NCI-H128 (cell line): ENCODE measurements at regions not wholly inside any gene's neighbourhood (a gene's known extent, or its start where the extent isn't known, plus 50 kb on each side); places are given as distances from the start of the nearest gene placed in this dataset.
"Not testable (repeated sequence)": the region's sequence is repeated elsewhere in the genome, so short reads cannot be mapped to it uniquely, and the experiment has no call there.

Source experiments
- DNase-seq: peaks from one replicate; lab custom pipeline; 2025; ENCODE audit not compliant: unreplicated experiment; lab: John Stamatoyannopoulos, UW

DNA sequence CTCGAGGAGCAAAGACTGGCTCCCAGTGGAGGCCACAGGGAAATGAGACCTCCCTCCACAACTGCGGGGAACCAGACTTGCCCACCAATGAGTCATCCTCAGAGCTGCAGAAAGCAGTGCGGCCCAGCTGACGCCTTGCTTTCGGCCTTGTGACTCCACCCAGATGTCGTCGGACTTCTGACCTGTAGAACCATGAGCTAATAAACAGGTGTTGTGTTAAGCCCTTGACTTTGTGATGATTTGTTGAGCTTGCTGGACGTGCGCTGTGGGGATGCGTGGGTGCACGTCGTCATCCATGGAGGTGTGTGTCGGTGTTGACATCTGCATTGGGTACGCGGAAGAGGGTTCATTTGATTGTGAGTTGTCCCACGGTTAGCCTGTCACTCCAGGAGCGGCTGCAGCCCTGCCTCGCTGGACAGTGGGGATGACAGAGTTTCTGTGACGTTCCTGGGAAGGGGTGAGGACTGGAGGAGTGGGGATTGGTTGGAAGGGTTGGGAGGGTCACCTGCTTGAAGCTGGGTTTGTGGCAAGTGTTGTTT is 154.1 kb downstream of the SH3BP4 start:
- no peak for DNase-seq

DNA sequence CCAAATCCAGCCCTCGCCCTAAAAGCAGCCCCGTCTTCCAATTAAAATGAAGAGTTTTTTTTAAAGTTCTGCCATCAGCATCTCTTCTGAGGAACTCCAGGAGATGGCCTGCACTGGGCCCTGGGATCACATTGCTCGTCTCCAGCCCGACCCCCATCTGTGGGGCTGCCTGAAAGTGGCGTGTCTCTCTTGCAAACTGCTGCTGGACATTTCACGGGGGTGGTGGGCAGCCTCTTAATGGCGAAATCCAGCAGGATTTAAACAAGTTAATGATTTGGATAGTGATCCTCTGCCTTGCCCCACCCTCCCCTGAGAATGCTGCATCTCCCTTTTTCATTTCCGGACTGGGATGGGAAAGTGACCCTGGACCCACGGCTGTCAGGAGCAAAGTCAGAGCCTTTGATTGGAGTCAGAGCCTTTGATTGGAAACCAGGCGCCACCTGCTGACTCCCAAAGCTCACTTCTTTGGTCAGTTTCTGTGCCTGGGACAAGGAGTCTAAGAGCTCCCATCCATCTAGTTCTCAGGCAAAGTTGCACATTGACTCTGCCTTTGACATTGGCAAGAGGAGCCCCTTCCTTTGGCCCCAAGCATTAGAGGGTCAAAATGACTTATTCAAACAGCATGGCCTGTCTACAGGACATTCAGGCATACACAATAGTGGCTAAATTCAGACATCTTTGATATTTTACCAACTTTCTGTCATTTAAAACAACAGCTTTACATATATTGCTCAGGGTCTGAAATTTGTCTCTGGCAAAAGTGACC is 155.2 kb downstream of the SH3BP4 start:
- peak; percentile 15 for DNase-seq

- no peak for DNase-seq
Measured at GRCh38 chr2:235107640-235107951, 155.8 kb downstream of the SH3BP4 start.

- DNase-seq: not testable (repeated sequence)
Measured at GRCh38 chr2:235109561-235109960, 157.7 kb downstream of the SH3BP4 start.

GRCh38 chr2:235112365-235112764 is 160.5 kb downstream of the SH3BP4 start:
- DNase-seq: no peak

DNA sequence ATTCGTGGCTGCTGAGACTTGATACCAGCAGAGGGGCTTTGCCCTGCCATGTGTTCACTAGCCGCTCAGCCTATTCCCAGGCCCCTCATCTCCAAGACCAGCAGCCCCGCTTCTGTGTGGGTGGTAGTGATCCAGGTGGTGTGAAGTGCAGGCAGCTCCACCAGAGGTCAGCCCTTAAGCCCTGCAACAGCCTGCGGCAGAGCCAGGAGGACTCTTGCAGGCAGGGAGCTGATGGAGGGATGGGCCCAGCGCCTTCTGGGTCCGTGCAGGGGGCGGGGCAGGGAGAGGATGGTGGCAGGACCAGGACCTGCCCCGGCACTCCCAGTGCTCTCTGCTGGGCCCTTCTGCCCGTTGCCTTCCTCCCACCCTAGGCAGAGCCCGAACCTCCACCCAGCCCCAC is 162.0 kb downstream of the SH3BP4 start:
- DNase-seq: no peak

DNA sequence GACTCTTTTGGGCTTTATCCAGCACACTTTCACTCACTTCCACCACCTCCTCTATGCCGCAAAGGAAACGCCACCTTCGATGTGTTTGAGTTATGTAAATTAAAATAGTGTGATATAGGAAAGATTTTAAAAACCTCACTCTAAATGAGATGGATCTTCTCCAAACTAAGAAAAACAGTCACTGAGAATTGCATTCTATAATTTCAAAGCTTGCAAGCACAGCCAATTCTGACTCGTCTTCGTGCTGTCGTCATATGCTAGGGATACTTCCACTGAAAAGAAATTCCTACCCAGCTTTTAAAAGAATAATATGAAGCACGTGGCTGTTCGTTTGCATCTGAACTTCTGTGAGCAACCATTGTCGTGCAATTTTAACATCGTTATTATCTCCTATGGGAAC is 162.5 kb downstream of the SH3BP4 start:
- no peak for DNase-seq

GRCh38 chr2:235115521-235115920 is 163.7 kb downstream of the SH3BP4 start:
- DNase-seq: no peak

DNA sequence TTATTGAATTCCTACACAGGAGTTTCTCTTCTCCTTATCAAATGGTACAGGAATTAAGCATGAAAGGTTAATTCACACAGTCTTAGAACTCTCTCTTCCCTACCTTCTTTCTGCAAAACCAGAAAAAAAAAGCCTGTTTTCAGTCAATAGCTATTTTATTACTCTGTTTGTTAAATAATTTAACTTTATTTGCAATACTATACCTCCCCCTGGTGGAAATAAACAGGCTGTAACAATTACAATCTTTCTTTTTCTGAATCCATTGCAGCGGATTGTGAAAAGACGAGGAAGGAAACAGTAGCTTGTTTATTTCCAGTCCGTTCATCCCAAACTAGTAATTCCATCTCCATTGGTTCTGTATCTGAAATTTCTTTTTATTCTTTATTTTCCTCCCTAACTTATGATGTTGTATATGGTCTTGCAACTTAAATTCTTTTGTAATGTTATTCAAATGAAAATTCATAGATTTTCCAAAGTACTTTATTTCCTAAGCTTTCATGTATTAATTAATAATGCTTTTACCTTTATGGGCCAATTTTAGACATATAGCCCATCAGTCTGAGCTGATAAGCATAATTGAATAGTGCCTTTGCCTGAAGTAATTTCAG is 165.2 kb downstream of the SH3BP4 start:
- DNase-seq: no peak

- no peak for DNase-seq
Measured at GRCh38 chr2:235126768-235127167, 175.0 kb downstream of the SH3BP4 start.

DNA sequence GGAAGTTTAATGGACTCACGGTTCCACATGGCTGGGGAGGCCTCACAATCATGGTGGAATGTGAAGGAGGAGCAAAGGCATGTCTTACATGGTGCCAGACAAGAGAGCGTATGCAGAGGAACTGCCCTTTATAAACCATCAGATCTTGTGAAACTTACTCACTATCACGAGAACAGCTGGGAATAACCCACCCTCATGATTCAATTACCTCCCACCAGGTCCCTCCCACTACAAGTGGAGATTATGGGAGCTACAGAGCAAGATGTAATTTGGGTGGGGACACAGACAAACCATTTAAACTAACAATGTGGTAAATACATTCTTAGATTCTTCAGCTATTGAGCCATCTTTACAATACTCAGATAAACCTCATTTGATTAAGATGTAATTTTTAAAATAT is 176.1 kb downstream of the SH3BP4 start:
- no peak for DNase-seq

- no peak for DNase-seq
Measured at GRCh38 chr2:235129850-235130249, 178.0 kb downstream of the SH3BP4 start.

DNA sequence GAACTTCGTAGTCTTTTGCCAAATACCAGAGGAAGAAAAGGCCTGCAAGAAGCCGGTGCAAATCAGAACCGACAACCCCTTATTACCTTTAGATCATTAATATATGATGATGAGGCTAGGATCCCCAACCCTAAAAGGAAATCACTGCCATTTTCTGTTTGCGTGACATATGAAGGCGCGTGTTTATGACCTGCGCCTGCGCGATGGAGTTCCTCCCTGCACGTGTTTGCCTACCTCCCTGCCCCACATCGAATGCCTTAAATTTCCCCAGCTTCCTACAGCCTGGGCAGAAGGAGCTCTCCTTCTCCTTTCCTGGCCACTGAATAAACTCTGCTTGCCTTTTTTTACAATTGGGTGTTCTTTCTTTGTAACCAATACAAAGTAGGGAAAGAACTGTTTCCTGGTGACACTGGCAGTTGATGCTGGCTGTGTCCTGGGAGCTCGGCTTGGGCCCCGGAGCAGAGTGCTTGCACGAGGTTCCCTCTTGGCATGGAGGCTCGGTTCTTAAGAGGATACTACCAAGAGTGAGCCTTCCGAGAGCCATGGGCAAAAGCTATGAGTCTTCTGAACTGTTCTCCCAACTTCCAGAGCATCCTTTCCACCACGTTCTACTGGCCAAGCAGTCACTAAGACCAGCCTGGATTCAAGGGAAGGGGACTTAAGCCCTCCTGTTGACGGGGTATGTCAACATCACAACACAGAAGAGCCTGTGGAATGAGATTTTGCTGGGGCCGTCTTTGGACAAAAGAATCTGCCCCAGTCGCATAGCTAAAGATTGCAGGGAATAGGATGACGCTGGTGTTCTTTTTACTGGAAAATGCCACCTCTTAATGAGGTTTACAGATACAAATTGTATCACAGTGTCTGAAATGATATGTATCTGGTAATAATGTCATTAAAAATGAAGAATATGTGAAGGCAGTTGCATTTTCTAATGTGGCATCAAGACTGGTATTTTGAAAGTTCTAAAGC is 179.8 kb downstream of the SH3BP4 start:
- no peak for DNase-seq

- DNase-seq: no peak
Measured at GRCh38 chr2:235132651-235133050, 180.8 kb downstream of the SH3BP4 start.

- no peak for DNase-seq
Measured at GRCh38 chr2:235133837-235134236, 182.0 kb downstream of the SH3BP4 start.

DNA sequence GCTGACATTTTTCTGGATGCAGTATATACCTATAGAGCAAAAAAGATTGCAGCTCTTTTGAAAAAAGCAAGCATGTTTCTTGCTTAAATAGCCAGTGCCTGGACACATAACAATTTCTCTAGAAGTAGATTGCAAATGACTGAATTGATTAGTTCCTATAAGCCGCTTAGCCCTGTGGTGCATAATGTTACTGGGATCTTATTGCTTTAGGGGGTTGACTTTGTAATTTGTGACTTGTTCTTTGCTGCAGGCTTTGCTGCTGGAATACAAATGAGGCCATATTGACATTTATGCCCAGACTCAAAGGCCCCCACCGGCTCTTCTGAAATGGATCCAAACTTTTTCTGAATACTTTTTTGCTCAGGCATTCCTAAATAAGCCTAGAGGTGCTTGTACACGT is 182.6 kb downstream of the SH3BP4 start:
- no peak for DNase-seq

GRCh38 chr2:235135195-235135965 is 183.6 kb downstream of the SH3BP4 start:
- no peak for DNase-seq

DNA sequence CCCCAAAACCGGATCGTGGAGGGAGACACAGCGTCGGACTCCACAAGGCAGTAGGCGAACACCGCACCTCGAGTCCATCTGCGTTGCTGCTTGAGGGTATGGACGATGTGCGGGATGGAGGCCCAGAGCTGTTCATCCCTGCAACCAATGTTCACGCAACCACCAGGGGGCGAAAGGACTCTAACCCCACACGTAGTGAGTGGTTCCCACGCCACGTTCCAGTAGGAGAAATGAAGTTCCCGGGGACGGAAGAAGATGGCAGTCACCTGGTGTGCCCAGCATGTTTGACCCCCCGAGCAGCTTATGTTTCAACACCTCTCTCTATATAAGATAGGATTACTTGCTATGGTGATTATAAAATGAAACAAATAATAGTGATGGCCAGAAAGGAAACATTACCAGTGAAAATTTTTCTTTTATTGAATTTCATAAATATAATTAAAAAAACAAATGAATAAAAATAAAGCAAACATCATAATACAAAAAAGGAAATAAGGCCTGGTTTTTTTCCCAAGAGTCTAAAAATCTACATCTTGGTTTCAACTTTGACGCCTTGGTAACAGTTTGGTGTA is 184.3 kb downstream of the SH3BP4 start:
- no peak for DNase-seq

DNA sequence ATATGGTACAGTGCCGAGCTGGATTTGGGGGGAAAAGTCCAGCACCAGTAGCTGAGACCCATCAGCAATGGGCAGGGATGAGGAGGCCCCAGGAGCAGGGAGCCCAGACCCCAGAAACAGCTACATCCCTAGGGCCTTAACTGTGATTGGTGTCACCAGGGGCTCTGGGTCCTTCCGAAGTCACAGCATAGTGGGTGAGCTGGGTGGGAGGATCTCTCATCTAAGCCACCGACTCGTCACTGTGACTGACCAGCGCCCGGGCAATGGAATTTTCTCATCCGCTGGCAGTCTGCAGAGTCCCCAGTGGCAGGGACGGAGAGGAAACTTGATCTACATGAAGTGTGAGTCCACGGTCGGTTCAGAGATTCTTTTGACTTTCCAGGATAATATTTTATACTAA is 186.5 kb downstream of the SH3BP4 start:
- DNase-seq: no peak

GRCh38 chr2:235139956-235140800 is 188.4 kb downstream of the SH3BP4 start:
- DNase-seq: no peak
